OCI-LY7 (cell line): ENCODE measurements at regions not wholly inside any gene's neighbourhood (a gene's known extent, or its start where the extent isn't known, plus 50 kb on each side); places are given as distances from the start of the nearest gene placed in this dataset.

Source experiments
- BruUV-seq: library from RNA; stranded (reverse); fragments of 400-500 nt; replicated peaks from 2 replicates; lab custom pipeline; 2021; lab: Mats Ljungman, UMichigan
- CTCF ChIA-PET: fragments of 300-600 bp; sonication (Branson Sonifier 250); formaldehyde crosslinking; loops from one replicate; lab custom pipeline; 2022; ENCODE audit warnings: antibody characterized with exemption; ENCODE audit not compliant: unreplicated experiment; lab: Charles Lee
- POLR2A ChIA-PET: fragments of 300-600 bp; sonication (Branson Sonifier 250); formaldehyde crosslinking; loops from one replicate; lab custom pipeline; 2022; ENCODE audit warnings: antibody characterized with exemption; lab: Charles Lee
- DNase-seq: peaks from one replicate; pipeline ENCODE4 v3.0.0-alpha.2; 2015; ENCODE audit warnings: low spot score
- H2AFZ ChIP-seq: fragments of 200-600 bp; sonication (generic), shearing (Covaris generic); 2 replicates; pipeline ENCODE4 v1.6.1; 2014; ENCODE audit warnings: mild to moderate bottlenecking, antibody characterized with exemption, low read length, moderate library complexity
- H3K27ac ChIP-seq: fragments of 200-600 bp; sonication (generic); 2 replicates; pipeline ENCODE4 v1.5.1; 2014; ENCODE audit warnings: mixed run types, low read depth, mild to moderate bottlenecking, moderate library complexity, low read length, inconsistent platforms; ENCODE audit not compliant: poor library complexity, severe bottlenecking
- H3K36me3 ChIP-seq: fragments of 200-600 bp; sonication (generic); 2 replicates; pipeline ENCODE4 v1.6.1; 2014; ENCODE audit warnings: mild to moderate bottlenecking, antibody characterized with exemption, low read length, moderate library complexity, mixed read lengths; ENCODE audit not compliant: insufficient read depth
- H3K4me1 ChIP-seq: fragments of 200-600 bp; sonication (generic); 2 replicates; pipeline ENCODE4 v1.5.1; 2014; ENCODE audit warnings: mild to moderate bottlenecking, low read length; ENCODE audit not compliant: insufficient read depth, poor library complexity, severe bottlenecking
- H3K4me2 ChIP-seq: fragments of 200-600 bp; sonication (generic); 2 replicates; pipeline ENCODE4 v1.6.1; 2014; ENCODE audit warnings: mild to moderate bottlenecking, low read length
- H3K4me3 ChIP-seq: fragments of 200-600 bp; sonication (generic); 2 replicates; pipeline ENCODE4 v1.5.1; 2014; ENCODE audit warnings: mild to moderate bottlenecking, low read depth, low read length; ENCODE audit not compliant: poor library complexity, severe bottlenecking
- H3K79me2 ChIP-seq: fragments of 200-600 bp; sonication (generic); 2 replicates; pipeline ENCODE4 v1.6.1; 2016; ENCODE audit warnings: low read depth, mild to moderate bottlenecking, low read length, moderate library complexity, mixed read lengths; ENCODE audit not compliant: insufficient read depth
- H3K9me2 ChIP-seq: fragments of 200-600 bp; sonication (generic); 2 replicates; pipeline ENCODE4 v1.6.1; 2016; ENCODE audit warnings: mild to moderate bottlenecking, low read length, mixed read lengths; ENCODE audit not compliant: insufficient read depth
- H3K9me3 ChIP-seq: fragments of 200-600 bp; sonication (generic); 2 replicates; pipeline ENCODE4 v1.6.1; 2014; ENCODE audit warnings: mild to moderate bottlenecking, mixed run types, low read length, mixed read lengths
- H4K20me1 ChIP-seq: fragments of 200-600 bp; sonication (generic); 2 replicates; pipeline ENCODE4 v1.6.1; 2014; ENCODE audit warnings: mild to moderate bottlenecking, antibody characterized with exemption, low read length, moderate library complexity, mixed read lengths; ENCODE audit not compliant: insufficient read depth
- EZH2phosphoT487 ChIP-seq: fragments of 200-600 bp; sonication (generic); IDR thresholded peaks from 2 replicates; pipeline ENCODE4 v1.6.1; 2018; ENCODE audit warnings: low read depth, borderline replicate concordance, mild to moderate bottlenecking, mixed run types, antibody characterized with exemption, low read length, moderate library complexity, mixed read lengths
- intact Hi-C: fragments of 100-400 bp; cut with micrococcal nuclease; formaldehyde crosslinking; loops from one replicate; pipeline ENCODE4 v1.10.0; 2022; ENCODE audit not compliant: unreplicated experiment
- TF ChIP-seq, protein P1 (sequence below): fragments of 200-600 bp; sonication (generic); conservative IDR thresholded peaks from 2 replicates; pipeline ENCODE4 v1.5.1; 2014; ENCODE audit warnings: mild to moderate bottlenecking, antibody characterized with exemption, low read length, moderate library complexity, mixed read lengths

- H2AFZ ChIP-seq, result peak overlapping the region; percentile 78
- no TSS peak for BruUV-seq
- no peak overlapping the region for H3K27ac ChIP-seq
- no peaks in the 10 kb centered on the region for H3K36me3 ChIP-seq
- CTCF ChIA-PET, result interaction anchor here (0.6 kb wide), 1 partner anchor 384 kb away, joined by 9 read pairs; no protein-coding TSS in a partner anchor
- DNase-seq, result peak; percentile 30
- H3K9me2 ChIP-seq, result no peaks in the 10 kb centered on the region
- no peaks in the 10 kb centered on the region for H3K9me3 ChIP-seq
- peaks cover 16% of the 10 kb centered on the region for H3K4me1 ChIP-seq
- no peak overlapping the region for H3K4me3 ChIP-seq
- TF ChIP-seq, protein P1, sequence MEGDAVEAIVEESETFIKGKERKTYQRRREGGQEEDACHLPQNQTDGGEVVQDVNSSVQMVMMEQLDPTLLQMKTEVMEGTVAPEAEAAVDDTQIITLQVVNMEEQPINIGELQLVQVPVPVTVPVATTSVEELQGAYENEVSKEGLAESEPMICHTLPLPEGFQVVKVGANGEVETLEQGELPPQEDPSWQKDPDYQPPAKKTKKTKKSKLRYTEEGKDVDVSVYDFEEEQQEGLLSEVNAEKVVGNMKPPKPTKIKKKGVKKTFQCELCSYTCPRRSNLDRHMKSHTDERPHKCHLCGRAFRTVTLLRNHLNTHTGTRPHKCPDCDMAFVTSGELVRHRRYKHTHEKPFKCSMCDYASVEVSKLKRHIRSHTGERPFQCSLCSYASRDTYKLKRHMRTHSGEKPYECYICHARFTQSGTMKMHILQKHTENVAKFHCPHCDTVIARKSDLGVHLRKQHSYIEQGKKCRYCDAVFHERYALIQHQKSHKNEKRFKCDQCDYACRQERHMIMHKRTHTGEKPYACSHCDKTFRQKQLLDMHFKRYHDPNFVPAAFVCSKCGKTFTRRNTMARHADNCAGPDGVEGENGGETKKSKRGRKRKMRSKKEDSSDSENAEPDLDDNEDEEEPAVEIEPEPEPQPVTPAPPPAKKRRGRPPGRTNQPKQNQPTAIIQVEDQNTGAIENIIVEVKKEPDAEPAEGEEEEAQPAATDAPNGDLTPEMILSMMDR, result no peak
- TF ChIP-seq EZH2phosphoT487, result no peak
- no peaks in the 10 kb centered on the region for H3K79me2 ChIP-seq
- H4K20me1 ChIP-seq, result no peaks in the 10 kb centered on the region
- peak overlapping the region; percentile 30 for H3K4me2 ChIP-seq
- intact Hi-C loops, result no loop called here
- POLR2A ChIA-PET, result no interaction called here
Measured at GRCh38 chr1:29708796-29709703, 472.7 kb downstream of the PTPRU start.

- DNase-seq, result no peak
- Histone ChIP-seq H3K79me2 (no peaks in the 10 kb centered on the region), H3K9me3 (no peaks in the 10 kb centered on the region), H2AFZ (peak overlapping the region; percentile 78; the same call in 1 of the 2 replicates), H4K20me1 (no peaks in the 10 kb centered on the region), H3K4me1 (peaks cover 16% of the 10 kb centered on the region), H3K36me3 (no peaks in the 10 kb centered on the region), H3K4me2 (peak overlapping the region; percentile 30), H3K4me3 (no peak overlapping the region), H3K27ac (no peak overlapping the region), H3K9me2 (no peaks in the 10 kb centered on the region)
- CTCF ChIA-PET, result no interaction called here
- TF ChIP-seq, protein P1, result no peak
- no peak for TF ChIP-seq EZH2phosphoT487
- no TSS peak for BruUV-seq
- POLR2A ChIA-PET, result no interaction called here
- intact Hi-C loops, result no loop called here
Measured at GRCh38 chr1:29708381-29708780, 472.1 kb downstream of the PTPRU start.

DNA sequence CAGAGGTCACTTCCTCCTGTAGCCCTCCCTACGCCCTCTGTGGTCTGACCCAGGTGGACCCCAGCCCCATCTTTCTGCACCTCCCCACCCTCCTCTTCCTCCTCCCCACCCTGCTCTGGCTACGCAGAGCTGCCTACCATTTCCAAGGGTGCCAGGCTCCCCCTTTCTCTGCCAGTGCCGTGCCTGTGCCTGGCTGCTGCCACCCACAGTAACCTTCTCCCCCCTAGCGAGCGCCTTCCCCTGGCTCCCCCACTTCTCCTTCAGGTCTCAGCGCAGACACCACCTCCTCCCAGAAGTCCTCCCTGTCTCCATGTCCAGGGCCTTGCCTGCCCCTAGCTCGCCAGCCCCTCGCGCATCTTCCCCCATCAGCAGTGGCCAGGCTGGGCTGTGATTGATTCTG, 471.5 kb downstream of the PTPRU start:
- Histone ChIP-seq H3K36me3 (no peaks in the 10 kb centered on the region), H3K4me2 (no peak overlapping the region), H3K9me2 (no peaks in the 10 kb centered on the region), H3K9me3 (no peaks in the 10 kb centered on the region), H3K4me3 (no peak overlapping the region), H3K27ac (no peak overlapping the region), H4K20me1 (no peaks in the 10 kb centered on the region), H3K4me1 (peaks cover 16% of the 10 kb centered on the region), H3K79me2 (no peaks in the 10 kb centered on the region), H2AFZ (no peak overlapping the region)
- ChIA-PET POLR2A (no interaction called here), CTCF (no interaction called here)
- no TSS peak for BruUV-seq
- no peak for DNase-seq
- intact Hi-C loops, result no loop called here
- no peak for TF ChIP-seq EZH2phosphoT487
- TF ChIP-seq, protein P1, result no peak
